Cardiac muscle cell (in vitro differentiated cells and primary cell): ENCODE measurements at regions not wholly inside any gene's neighbourhood (a gene's known extent, or its start where the extent isn't known, plus 50 kb on each side); places are given as distances from the start of the nearest gene placed in this dataset.

Source experiments
- DNase-seq, 2 donors: peaks; one replicate each; pipeline versions ENCODE4 v3.0.0 to v3.0.0-alpha.2; 2010 to 2017; ENCODE audit warnings: low read depth in 1 of 2, low spot score in 1 of 2
- H3K27ac ChIP-seq: fragments of 200-600 bp; sonication (generic); 2 replicates; pipeline ENCODE4 v1.5.1; 2016
- H3K27me3 ChIP-seq: fragments of 200-600 bp; sonication (generic); 2 replicates; pipeline ENCODE4 v1.6.0; 2016; ENCODE audit warnings: control low read depth
- H3K36me3 ChIP-seq: fragments of 200-600 bp; sonication (generic); 2 replicates; pipeline ENCODE4 v1.5.1; 2016; ENCODE audit warnings: control low read depth
- H3K4me1 ChIP-seq: fragments of 200-600 bp; sonication (generic); 2 replicates; pipeline ENCODE4 v1.8.1; 2017; ENCODE audit warnings: low read depth, mild to moderate bottlenecking, mixed run types
- H3K4me3 ChIP-seq: fragments of 200-600 bp; sonication (generic); 2 replicates; pipeline ENCODE4 v1.5.1; 2016; ENCODE audit warnings: mild to moderate bottlenecking
- H3K9me3 ChIP-seq: fragments of 200-600 bp; sonication (generic); 2 replicates; pipeline ENCODE4 v1.5.1; 2017; ENCODE audit warnings: low read depth, mild to moderate bottlenecking, control low read depth
- CTCF ChIP-seq: IDR thresholded peaks from 2 replicates; pipeline ENCODE4 v1.5.1; 2012; ENCODE audit warnings: low read depth, mild to moderate bottlenecking, low read length

- TF ChIP-seq CTCF = no peak
- Histone ChIP-seq H3K9me3 (no peaks in the 10 kb centered on the region), H3K36me3 (no peaks in the 10 kb centered on the region), H3K4me3 (no peak overlapping the region), H3K27ac (peak overlapping the region; percentile 89), H3K4me1 (peaks cover 65% of the 10 kb centered on the region), H3K27me3 (no peaks in the 10 kb centered on the region)
- DNase-seq = peak in 1 of 2 donors; percentile 61
Observed at GRCh38 chr1:54463259-54464030, 57.3 kb upstream of the SSBP3 start.

- Histone ChIP-seq H3K9me3 (no peaks in the 10 kb centered on the region), H3K36me3 (no peaks in the 10 kb centered on the region), H3K27ac (peak overlapping the region; percentile 85), H3K4me3 (no peak overlapping the region), H3K27me3 (no peaks in the 10 kb centered on the region), H3K4me1 (peaks cover 65% of the 10 kb centered on the region)
- no peak for TF ChIP-seq CTCF
- DNase-seq = no peak
Observed at GRCh38 chr1:54462597-54463258, 56.5 kb upstream of the SSBP3 start.

- Histone ChIP-seq H3K27me3 (no peaks in the 10 kb centered on the region), H3K27ac (peak overlapping the region; percentile 85), H3K36me3 (no peaks in the 10 kb centered on the region), H3K4me3 (no peak overlapping the region), H3K9me3 (no peaks in the 10 kb centered on the region), H3K4me1 (peaks cover 65% of the 10 kb centered on the region)
- no peak for TF ChIP-seq CTCF
- no peak for DNase-seq
Observed at GRCh38 chr1:54461731-54462596, 55.8 kb upstream of the SSBP3 start.

- no peak overlapping the region for H3K4me3 ChIP-seq
- no peaks in the 10 kb centered on the region for H3K27me3 ChIP-seq
- peaks cover 63% of the 10 kb centered on the region for H3K4me1 ChIP-seq
- H3K36me3 ChIP-seq = no peaks in the 10 kb centered on the region
- DNase-seq = no peak
- no peak for TF ChIP-seq CTCF
- H3K9me3 ChIP-seq = no peaks in the 10 kb centered on the region
- peak overlapping the region; percentile 85 for H3K27ac ChIP-seq
Observed at GRCh38 chr1:54460861-54461387, 54.7 kb upstream of the SSBP3 start.

GRCh38 chr1:54460351-54460750 lies 54.2 kb upstream of the SSBP3 start:
- Histone ChIP-seq H3K36me3 (no peaks in the 10 kb centered on the region), H3K4me3 (no peak overlapping the region), H3K9me3 (no peaks in the 10 kb centered on the region), H3K27ac (peak overlapping the region; percentile 85), H3K27me3 (no peaks in the 10 kb centered on the region), H3K4me1 (peaks cover 58% of the 10 kb centered on the region)
- DNase-seq = no peak
- TF ChIP-seq CTCF = no peak
